DND-41 (cell line): ENCODE measurements at regions not wholly inside any gene's neighbourhood (a gene's known extent, or its start where the extent isn't known, plus 50 kb on each side); places are given as distances from the start of the nearest gene placed in this dataset.

ENCODE experiments used
- EZH2 ChIP-seq: IDR thresholded peaks from 3 replicates; pipeline ENCODE4 v1.6.1; 2012; ENCODE audit warnings: borderline replicate concordance, low read depth, mild to moderate bottlenecking, moderate library complexity, low read length, inconsistent platforms; ENCODE audit not compliant: severe bottlenecking
- TF ChIP-seq, protein P1 (sequence below): IDR thresholded peaks from 2 replicates; pipeline ENCODE4 v1.5.1; 2012; ENCODE audit warnings: borderline replicate concordance, low read length, moderate library complexity, mild to moderate bottlenecking; ENCODE audit not compliant: poor library complexity, severe bottlenecking; ENCODE audit errors: extremely low read depth

DNA sequence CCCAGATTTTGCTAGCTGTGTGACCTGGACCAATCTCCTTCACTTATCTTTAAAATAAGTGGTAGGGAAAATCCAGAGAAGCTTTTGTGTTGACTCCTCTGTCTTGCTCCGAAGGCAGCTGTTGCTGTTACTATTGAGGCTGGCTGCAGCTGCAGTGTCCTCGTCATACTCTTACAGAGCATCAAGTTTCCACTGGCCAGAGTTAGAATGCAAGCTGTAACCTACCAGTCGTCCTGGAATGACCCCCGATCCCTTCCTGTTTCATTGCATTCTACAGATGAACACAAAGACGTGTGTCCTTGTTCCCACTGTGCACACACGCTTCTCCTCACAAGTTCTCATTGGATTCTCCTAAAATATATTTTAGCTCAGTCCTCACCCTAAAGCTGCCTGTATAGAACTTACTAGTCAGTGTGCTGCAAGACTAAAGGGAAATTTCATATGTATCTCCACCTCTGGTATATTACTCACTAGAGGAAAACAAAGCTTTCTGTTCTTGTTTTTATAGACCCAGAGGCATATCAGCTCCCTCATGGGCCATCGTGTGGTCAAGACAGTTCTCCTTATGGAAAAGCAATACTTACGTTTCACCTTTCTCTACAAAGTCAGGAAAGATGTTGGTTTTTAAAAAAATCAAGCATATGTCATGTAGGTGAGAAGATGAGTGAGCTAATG, 589.8 kb downstream of the LMO7 start:
- TF ChIP-seq, protein P1, sequence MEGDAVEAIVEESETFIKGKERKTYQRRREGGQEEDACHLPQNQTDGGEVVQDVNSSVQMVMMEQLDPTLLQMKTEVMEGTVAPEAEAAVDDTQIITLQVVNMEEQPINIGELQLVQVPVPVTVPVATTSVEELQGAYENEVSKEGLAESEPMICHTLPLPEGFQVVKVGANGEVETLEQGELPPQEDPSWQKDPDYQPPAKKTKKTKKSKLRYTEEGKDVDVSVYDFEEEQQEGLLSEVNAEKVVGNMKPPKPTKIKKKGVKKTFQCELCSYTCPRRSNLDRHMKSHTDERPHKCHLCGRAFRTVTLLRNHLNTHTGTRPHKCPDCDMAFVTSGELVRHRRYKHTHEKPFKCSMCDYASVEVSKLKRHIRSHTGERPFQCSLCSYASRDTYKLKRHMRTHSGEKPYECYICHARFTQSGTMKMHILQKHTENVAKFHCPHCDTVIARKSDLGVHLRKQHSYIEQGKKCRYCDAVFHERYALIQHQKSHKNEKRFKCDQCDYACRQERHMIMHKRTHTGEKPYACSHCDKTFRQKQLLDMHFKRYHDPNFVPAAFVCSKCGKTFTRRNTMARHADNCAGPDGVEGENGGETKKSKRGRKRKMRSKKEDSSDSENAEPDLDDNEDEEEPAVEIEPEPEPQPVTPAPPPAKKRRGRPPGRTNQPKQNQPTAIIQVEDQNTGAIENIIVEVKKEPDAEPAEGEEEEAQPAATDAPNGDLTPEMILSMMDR: no peak
- no peak for TF ChIP-seq EZH2
